Lung microvascular endothelial cell (primary cell): ENCODE measurements at regions not wholly inside any gene's neighbourhood (a gene's known extent, or its start where the extent isn't known, plus 50 kb on each side); places are given as distances from the start of the nearest gene placed in this dataset.
A peak's percentile ranks its signal among the peaks of the same experiment; 100 is the strongest.

ENCODE experiments used
- DNase-seq, 2 donors: peaks; one replicate each; pipeline versions ENCODE4 v3.0.0 to v3.0.0-alpha.2; 2010; ENCODE audit warnings: low read depth in 2 of 2

- DNase-seq, result no peak
Observed at GRCh38 chr2:235168174-235168979, 216.6 kb downstream of the SH3BP4 start.

DNA sequence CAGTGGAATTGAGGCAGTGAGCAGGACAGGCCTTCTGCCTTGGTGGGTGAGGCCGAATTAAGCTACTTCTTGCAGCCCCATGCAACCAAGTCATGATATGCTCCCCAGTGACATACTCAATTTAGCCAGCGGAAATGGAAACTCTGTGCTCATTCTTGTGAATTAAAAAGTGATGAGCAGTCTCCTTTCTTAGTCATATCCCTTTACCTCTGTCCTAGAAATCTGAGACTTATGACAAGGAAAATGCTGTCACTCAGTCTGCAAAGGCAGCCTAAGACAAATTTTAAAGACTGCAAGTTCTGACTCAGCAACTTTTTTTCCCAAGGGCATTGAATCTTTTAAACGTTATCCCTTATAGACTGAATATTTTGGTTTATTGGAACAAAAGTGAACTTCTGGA is 218.2 kb downstream of the SH3BP4 start:
- DNase-seq, result peak in 1 of 2 donors; percentile 5

GRCh38 chr2:235170536-235171521 is 219.0 kb downstream of the SH3BP4 start:
- no peak for DNase-seq

DNA sequence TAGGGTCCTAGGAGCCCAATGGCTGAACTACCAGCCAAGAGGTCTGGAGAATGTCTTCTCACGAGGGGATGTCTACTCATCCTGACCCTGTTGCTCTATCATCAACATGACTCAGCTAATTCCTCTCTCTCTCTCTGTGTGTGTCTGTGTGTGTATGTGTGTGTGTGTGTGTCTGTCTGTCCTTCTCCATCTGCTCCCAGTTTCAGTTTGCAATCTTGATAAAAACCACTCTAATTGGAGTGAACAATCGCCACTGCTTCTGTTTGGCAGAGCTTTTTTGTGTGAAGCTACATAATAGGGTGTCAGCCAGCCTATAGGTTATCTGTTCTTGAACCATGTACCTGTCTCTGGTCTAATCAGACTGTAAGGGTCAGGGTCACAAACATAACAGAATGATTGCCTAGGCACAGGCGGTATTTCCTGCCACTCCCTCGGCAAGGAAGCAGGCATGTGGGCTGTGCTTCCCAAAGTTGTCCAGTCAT is 219.8 kb downstream of the SH3BP4 start:
- DNase-seq, result peak; percentile 4 to 21

- DNase-seq, result no peak
Observed at GRCh38 chr2:235180642-235181041, 228.8 kb downstream of the SH3BP4 start.

DNA sequence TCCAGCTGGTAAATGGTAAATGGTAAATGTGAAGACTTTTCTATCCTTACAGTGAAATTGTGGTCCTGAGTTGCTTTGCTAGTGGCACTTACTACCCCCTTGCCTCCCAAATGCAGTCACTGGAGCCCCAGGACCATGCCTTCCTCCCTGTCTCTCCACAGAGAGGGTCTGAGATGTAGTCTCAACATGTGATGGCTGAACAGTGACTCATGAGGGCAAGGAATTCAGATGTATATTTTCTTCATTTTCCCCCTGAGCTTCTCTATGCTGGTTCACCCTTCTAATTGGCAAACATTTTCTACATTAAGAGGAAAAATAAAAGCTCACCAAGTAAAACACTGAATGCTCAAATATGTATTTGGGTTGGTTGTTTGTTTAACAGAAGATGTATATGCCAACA is 232.0 kb downstream of the SH3BP4 start:
- no peak for DNase-seq

DNA sequence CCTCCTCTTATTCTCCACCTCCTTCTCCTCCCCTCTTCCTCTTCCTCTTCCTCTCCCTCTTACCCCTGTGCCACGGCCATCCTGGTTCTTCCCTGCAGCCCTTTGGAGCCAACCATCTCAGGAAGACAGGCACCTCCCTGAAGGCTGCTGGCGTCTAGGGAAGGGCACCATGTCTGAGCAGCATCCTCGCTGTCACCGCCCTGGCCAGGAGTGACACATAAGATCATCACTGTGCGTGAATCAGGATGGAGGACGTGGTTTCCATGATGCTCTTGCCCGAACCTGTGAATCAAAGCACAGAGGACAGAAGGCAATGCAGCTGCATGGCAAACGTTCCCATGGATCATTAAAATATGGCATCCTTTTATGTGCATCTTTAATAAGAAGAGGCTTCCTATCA is 236.0 kb downstream of the SH3BP4 start:
- DNase-seq, result no peak

DNA sequence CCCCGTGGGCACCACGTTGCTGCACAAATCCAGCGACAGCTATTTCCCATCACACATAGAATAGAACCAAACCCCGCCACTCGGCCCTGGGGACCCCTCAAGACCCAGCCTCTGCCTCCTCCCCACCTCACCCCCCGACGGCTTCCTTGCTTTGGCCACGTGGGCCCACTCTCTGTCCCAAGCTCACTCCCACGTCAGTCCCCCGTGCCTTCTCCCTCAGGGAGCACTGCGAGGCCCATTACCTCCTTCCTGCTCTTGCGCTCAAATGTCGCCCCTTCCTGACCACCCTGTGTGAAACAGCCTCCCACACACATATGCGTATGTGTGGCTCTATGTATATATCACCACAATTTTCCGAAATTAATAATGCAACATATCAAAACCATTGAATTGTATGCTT is 239.7 kb downstream of the SH3BP4 start:
- DNase-seq, result no peak

- no peak for DNase-seq
Observed at GRCh38 chr2:235191978-235192377, 240.2 kb downstream of the SH3BP4 start.

DNA sequence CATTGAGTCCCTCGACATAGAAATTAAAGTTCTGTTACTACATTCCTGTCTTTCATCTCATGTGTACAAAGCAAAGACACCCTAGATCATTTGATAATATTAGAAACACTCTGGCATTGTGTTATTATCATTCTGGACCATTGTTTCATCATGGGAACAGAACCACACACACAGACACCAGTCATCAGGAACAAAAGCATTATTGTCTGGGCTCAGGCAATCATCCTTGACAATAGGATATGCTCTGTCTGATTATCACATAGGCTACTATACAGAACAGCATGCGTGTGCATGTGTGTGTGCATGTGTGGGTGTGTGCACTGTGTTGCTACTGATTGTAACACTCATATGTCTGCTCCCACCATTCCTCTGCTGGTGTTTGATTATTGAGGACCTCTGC is 242.5 kb downstream of the SH3BP4 start:
- no peak for DNase-seq

DNA sequence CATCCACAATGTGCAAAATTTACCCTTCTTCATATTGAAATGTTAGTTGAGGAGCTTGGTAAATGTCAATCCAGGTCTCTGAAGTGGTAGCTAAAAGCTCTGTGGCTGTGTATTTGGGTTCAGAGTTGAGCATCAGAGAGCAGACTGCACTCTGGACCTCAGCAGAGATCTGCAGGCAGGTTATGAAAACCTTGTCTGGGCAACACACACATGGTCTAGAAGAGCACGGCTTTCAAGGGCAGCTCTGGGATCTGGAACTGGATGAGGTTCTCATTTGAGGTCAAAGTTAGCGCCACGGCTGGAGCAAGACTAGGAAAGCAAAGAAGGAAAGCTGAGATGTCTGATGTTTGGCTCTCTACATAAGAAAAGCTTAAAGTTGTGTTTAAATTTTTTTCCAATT is 243.0 kb downstream of the SH3BP4 start:
- no peak for DNase-seq

GRCh38 chr2:235195921-235196320 is 244.1 kb downstream of the SH3BP4 start:
- no peak for DNase-seq

- no peak for DNase-seq
Observed at GRCh38 chr2:235199128-235199527, 247.3 kb downstream of the SH3BP4 start.

DNA sequence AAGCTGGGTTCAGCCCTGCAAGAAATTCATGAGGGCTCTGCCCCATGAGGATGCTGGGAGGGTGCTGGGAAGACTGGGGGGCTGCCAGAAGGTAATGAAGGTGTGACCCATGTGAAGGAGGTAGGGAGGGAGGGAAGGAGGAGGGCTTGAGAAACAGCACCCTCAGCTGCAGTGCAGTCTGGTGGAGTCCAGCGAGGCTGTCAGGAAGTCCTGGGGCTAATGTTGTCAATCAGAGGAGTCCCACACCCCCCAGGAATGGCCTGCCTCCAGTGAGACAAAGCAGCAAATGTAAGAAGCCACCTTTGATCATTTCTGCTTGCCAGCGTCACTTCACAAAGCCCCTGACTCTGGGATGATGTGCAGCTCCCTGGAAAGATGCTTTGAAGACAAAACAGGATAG is 248.4 kb downstream of the SH3BP4 start:
- no peak for DNase-seq

GRCh38 chr2:235201756-235202155 is 249.9 kb downstream of the SH3BP4 start:
- DNase-seq, result no peak

DNA sequence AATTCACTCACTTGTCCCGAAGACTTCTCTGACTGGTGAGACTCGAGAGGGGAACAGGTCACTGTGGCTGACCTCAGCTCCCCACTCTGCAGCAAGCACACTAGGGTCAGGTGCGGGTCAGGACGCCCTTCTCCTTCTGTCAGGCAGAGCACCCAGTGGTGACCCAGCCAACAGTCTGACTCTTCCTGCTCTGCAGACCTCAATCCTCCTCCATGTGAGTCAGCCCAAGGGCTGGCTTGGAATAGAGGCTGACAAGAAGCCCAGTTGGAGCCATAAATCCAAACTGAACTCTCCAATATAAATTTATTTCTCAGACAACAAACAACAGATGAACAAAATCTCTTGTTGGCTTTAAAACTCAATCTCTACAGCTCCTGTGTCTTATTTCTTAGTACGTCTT is 253.1 kb downstream of the SH3BP4 start:
- DNase-seq, result no peak

DNA sequence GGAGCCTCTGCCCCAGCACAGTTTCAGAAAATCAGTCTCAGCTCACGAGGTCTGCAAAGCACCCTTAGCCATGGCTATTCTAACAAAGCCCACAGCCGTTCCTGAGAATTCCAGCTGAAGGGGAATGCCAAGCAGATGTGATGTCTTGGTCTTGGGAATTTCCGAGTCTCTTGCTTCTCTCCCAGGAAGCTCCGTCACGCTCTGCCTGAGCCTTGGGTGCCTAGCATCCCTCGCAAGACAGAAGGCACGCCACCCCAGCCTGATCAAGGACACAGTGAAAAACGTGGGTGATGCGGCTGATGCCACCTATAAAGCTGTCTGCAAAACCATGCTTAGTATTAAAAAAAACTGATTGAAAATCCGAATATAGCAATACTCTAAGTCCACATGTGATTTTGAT is 254.6 kb downstream of the SH3BP4 start:
- no peak for DNase-seq

DNA sequence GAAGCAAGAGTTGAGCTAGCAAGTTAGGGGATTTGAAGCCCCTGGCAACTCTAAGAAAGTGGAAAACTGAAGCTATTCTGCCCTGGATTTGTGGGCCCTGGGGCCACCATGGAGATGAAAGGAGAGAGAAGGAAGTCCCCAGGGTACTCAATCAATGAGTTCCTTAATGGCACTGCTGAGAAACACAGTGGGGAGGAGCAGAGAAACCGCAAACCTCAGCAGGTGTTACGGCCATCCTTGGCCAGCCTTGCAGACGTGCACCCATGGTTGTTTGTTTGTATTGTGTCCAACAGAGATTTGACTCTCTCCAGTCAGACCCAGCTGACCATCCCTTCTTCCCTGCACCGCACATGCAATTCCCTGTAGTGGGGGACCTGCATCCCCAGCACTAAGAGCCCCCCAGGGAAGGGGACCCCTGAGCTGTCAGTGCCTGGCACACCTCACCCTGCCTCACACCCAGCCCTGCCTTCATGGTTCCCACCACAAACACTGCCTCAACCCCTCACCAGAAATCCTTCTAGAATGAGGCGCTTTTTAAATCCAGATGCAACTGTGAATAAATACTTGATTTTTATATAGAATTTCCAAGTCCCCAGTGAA is 255.3 kb downstream of the SH3BP4 start:
- DNase-seq, result no peak

DNA sequence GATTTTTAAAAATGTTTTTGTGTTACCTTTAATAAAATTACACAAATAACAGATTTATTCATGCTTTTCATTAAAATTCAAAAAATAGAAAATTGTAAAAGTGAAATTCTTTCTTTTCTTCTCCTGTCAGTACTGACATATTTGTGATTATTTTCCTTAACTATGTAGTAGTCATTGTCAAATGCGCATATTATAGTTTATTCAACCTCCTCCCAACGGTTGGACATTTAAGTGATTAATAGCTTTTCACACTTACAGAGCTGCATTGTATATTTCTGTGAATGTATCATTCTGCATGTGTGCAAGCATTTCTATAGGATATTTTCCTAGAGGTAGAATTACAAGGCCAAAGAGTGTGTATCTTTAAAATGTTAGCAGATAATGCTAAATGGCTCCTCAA is 259.2 kb downstream of the SH3BP4 start:
- no peak for DNase-seq

DNA sequence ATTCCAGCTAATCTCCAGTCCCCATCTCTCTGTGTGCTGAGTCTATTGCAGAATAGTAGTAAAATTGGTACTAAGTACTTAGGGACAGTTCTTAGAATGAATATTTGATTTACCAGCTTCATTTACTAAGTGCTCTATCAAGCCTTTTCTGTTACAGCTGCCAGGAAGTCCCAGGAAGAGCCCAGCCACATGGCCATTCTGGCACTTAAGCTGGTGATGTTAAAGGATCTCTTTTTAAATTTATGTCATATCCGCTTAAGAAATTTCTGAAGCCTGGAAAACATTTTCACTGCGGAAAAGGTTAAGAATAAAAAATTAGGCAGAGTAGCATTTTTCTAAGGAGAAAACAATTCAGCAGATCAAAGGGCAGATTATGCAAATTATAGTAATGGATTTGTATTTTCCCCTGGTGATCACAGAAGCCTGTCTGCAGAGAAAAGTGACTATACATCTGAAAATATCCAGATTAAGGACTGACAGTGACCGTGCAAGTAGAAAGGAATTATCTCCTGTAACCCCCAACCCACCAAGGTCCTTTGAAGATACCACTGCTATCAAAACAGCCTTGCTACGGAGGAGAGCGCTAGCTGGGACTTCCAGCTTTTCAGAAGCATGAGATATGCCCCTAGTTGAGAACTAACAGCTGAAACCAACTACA is 260.8 kb downstream of the SH3BP4 start:
- DNase-seq, result no peak

DNA sequence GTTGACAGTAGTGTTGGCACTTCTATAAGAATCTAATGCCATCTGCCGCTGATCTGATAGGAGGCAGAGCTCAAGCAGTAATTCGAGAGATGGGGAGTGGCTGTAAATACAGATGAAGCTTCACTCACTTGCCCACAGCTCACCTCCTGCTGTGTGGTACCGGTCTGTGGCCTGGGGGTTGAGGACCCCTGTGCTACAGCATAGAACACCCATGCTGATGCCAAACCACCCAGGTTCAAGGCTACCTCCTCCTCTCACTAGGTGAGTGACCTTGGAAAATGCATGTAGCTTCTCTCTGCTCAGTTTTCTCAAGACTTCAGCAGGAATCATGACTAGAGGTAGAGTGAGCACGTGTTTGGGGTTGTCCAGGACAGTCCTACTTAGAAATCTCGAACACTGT is 263.4 kb downstream of the SH3BP4 start:
- no peak for DNase-seq

DNA sequence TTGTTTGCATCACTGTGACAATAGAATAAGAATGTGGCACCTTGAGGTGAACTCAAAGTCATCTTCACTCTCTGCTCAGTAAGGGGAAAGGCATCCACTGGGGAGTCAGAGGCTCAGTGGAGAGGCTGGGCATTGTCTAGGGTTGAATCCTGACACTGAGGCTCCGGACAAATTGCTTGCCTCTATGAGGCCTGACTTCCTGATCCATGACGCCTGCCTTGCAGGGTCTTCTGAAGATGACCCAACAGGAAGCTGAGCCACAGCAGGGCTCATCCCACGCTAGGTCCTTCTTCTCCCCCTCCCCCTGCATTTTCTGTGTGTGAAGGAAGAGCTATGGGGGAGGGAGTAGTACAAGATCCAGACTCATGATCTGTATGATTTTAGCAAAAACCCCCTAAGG is 265.1 kb downstream of the SH3BP4 start:
- DNase-seq, result no peak
